Neutrophil (primary cell): ENCODE measurements at regions not wholly inside any gene's neighbourhood (a gene's known extent, or its start where the extent isn't known, plus 50 kb on each side); places are given as distances from the start of the nearest gene placed in this dataset.
"Not testable (repeated sequence)": the region's sequence is repeated elsewhere in the genome, so short reads cannot be mapped to it uniquely, and the experiment has no call there.

Experiments used
- H3K27ac ChIP-seq: fragments of 200-600 bp; sonication (generic); 2 replicates; pipeline ENCODE4 v1.5.1; 2016; ENCODE audit warnings: mild to moderate bottlenecking, moderate library complexity
- H3K27me3 ChIP-seq: fragments of 200-600 bp; sonication (generic); 2 replicates; pipeline ENCODE4 v1.6.0; 2016; ENCODE audit warnings: mild to moderate bottlenecking
- H3K36me3 ChIP-seq: fragments of 200-600 bp; sonication (generic); 2 replicates; pipeline ENCODE4 v1.5.1; 2017
- H3K4me1 ChIP-seq, 2 experiments: fragments of 200-600 bp in 1 of 2; sonication (generic) in 1 of 2; 1 replicate in 1 of 2; 2 replicates in 1 of 2; pipeline versions ENCODE4 v1.5.1 to v1.6.1; 2013 to 2016; ENCODE audit warnings: low read depth in 1 of 2, low read length in 1 of 2, mild to moderate bottlenecking in 1 of 2, moderate library complexity in 1 of 2; ENCODE audit not compliant: control insufficient read depth in 1 of 2, insufficient read depth in 1 of 2
- H3K4me3 ChIP-seq, 2 experiments: fragments of 200-600 bp in 1 of 2; sonication (generic) in 1 of 2; 1 replicate in 1 of 2; 2 replicates in 1 of 2; pipeline ENCODE4 v1.5.1; 2013 to 2016; ENCODE audit warnings: low read depth in 1 of 2, low read length in 1 of 2, mild to moderate bottlenecking in 1 of 2, moderate library complexity in 1 of 2
- H3K9me3 ChIP-seq: fragments of 200-600 bp; sonication (generic); 2 replicates; pipeline ENCODE4 v1.5.1; 2016
- CTCF ChIP-seq: fragments of 200-600 bp; sonication (generic); IDR thresholded peaks from 2 replicates; pipeline ENCODE4 v1.5.1; 2016; ENCODE audit warnings: antibody characterized with exemption

GRCh38 chr13:76586842-76587241 lies 299.4 kb downstream of the KCTD12 start:
- Histone ChIP-seq H3K27me3 (peaks cover 9% of the 10 kb centered on the region), H3K27ac (no peak overlapping the region)
- no peak for TF ChIP-seq CTCF

GRCh38 chr13:76579701-76580100 lies 306.5 kb downstream of the KCTD12 start:
- Histone ChIP-seq H3K4me3 (no peak overlapping the region), H3K27me3 (no peaks in the 10 kb centered on the region), H3K27ac (no peak overlapping the region), H3K9me3 (no peaks in the 10 kb centered on the region), H3K4me1 (no peaks in the 10 kb centered on the region), H3K36me3 (no peaks in the 10 kb centered on the region)
- TF ChIP-seq CTCF: no peak

More at GRCh38 chr13:76586842-76587241, 299.4 kb downstream of the KCTD12 start:
- Histone ChIP-seq H3K9me3 (no peaks in the 10 kb centered on the region), H3K4me1 (no peaks in the 10 kb centered on the region), H3K4me3 (no peak overlapping the region), H3K36me3 (no peaks in the 10 kb centered on the region)

GRCh38 chr13:76575634-76576033 lies 310.6 kb downstream of the KCTD12 start:
- H3K27ac ChIP-seq, H3K27me3 ChIP-seq, H3K9me3 ChIP-seq, H3K4me3 ChIP-seq, H3K4me1 ChIP-seq, H3K36me3 ChIP-seq: not testable (repeated sequence)

- Histone ChIP-seq H3K36me3 (no peaks in the 10 kb centered on the region), H3K27me3 (no peaks in the 10 kb centered on the region), H3K27ac (no peak overlapping the region), H3K9me3 (no peaks in the 10 kb centered on the region), H3K4me3 (no peak overlapping the region), H3K4me1 (no peaks in the 10 kb centered on the region)
- no peak for TF ChIP-seq CTCF
Observed at GRCh38 chr13:76570510-76570971, 315.7 kb downstream of the KCTD12 start.

GRCh38 chr13:76556627-76557026 lies 329.6 kb downstream of the KCTD12 start:
- Histone ChIP-seq H3K27me3 (no peaks in the 10 kb centered on the region), H3K9me3 (no peaks in the 10 kb centered on the region), H3K36me3 (no peaks in the 10 kb centered on the region), H3K27ac (no peak overlapping the region), H3K4me1 (no peaks in the 10 kb centered on the region), H3K4me3 (no peak overlapping the region)
- no peak for TF ChIP-seq CTCF

GRCh38 chr13:76552807-76553206 lies 333.4 kb downstream of the KCTD12 start:
- no peaks in the 10 kb centered on the region for H3K9me3 ChIP-seq
- TF ChIP-seq CTCF: no peak
- H3K36me3 ChIP-seq: no peaks in the 10 kb centered on the region
- H3K27me3 ChIP-seq: no peaks in the 10 kb centered on the region
- no peak overlapping the region for H3K4me3 ChIP-seq
- no peak overlapping the region for H3K27ac ChIP-seq
- no peaks in the 10 kb centered on the region for H3K4me1 ChIP-seq
